Body of pancreas (tissue), 4 donors: ENCODE measurements at regions not wholly inside any gene's neighbourhood (a gene's known extent, or its start where the extent isn't known, plus 50 kb on each side); places are given as distances from the start of the nearest gene placed in this dataset.

ENCODE experiments used
- ATAC-seq: fragments of 150-250 bp; one replicate; pipeline ENCODE4 v1.9.1; 2016
- DNase-seq, 4 donors: peaks; one replicate each; pipeline ENCODE4 v3.0.0-alpha.2; 2019
- H3K27ac ChIP-seq, 4 donors: fragments of 200-600 bp; sonication (generic); 1 replicate in 3 of 4; 2 replicates in 1 of 4; pipeline versions ENCODE4 v1.5.1 to v1.6.1; 2016 to 2019; ENCODE audit warnings: mild to moderate bottlenecking in 1 of 4, mixed read lengths in 1 of 4, moderate library complexity in 1 of 4
- H3K27me3 ChIP-seq, 2 donors: fragments of 200-600 bp; sonication (generic); one replicate each; pipeline ENCODE4 v1.6.0; 2016; ENCODE audit warnings: mild to moderate bottlenecking in 1 of 2
- H3K36me3 ChIP-seq, 2 donors: fragments of 200-600 bp; sonication (generic); replicated peaks in 1 of 2; 2 replicates each; pipeline ENCODE4 v1.5.1; 2016; ENCODE audit warnings: low read depth in 2 of 2; ENCODE audit not compliant: insufficient read depth in 1 of 2
- H3K4me1 ChIP-seq: fragments of 200-600 bp; sonication (generic); one replicate; pipeline ENCODE4 v1.6.0; 2016
- H3K4me3 ChIP-seq, 2 donors: fragments of 200-600 bp; sonication (generic); 1 replicate in 1 of 2; 2 replicates in 1 of 2; pipeline ENCODE4 v1.5.1; 2016 to 2019
- H3K9me3 ChIP-seq, 3 donors: fragments of 200-600 bp; sonication (generic); 1 replicate in 2 of 3; 2 replicates in 1 of 3; pipeline ENCODE4 v1.5.1; 2016
- CTCF ChIP-seq, 7 experiments: fragments of 450-650 bp in 4 of 7; fragments of 200-600 bp in 3 of 7; sonication (generic) in 3 of 7; IDR thresholded peaks; one replicate each; pipeline ENCODE4 v1.5.1; 2016 to 2019; ENCODE audit warnings: antibody characterized with exemption in 7 of 7
- POLR2A ChIP-seq, 3 donors: fragments of 450-650 bp; IDR thresholded peaks; one replicate each; pipeline ENCODE4 v1.6.1; 2016; ENCODE audit warnings: antibody characterized with exemption in 3 of 3, mild to moderate bottlenecking in 2 of 3
- WGBS, 2 donors: methylation state at CpG; one replicate each; pipeline ENCODE4 v1.1.5; 2017; 5-methylcytosine and 5-hydroxymethylcytosine counted together
- intact Hi-C: fragments of 100-400 bp; cut with DNase I; formaldehyde crosslinking; loops from one replicate; pipeline ENCODE4 v1.15.1; 2023

- TF ChIP-seq CTCF (IDR thresholded peaks at IDR 0.05) (no peak), POLR2A (IDR thresholded peaks at IDR 0.05) (no peak)
- 52 to 64% methylated on average over 4 of the region's 4 CpGs for WGBS, 2 donors
- no peak overlapping the region for H3K4me3 ChIP-seq
These were observed 94.7 kb downstream of the DISP1 start for GRCh38 chr1:222909586-222909985.

GRCh38 chr1:222910699-222911098, 95.9 kb downstream of the DISP1 start:
- DNase-seq: no peak
- intact Hi-C loops: no loop called here

More at GRCh38 chr1:222909586-222909985, 94.7 kb downstream of the DISP1 start:
- no peaks in the 10 kb centered on the region for H3K9me3 ChIP-seq
- intact Hi-C loops: no loop called here
- no peak overlapping the region for H3K27ac ChIP-seq
- no peaks in the 10 kb centered on the region for H3K4me1 ChIP-seq
- H3K36me3 ChIP-seq: no peaks in the 10 kb centered on the region
- ATAC-seq: peak; percentile 38
- no peaks in the 10 kb centered on the region for H3K27me3 ChIP-seq
- peak in 1 of 4 donors; percentile 19 for DNase-seq

GRCh38 chr1:222911866-222912265, 97.0 kb downstream of the DISP1 start:
- peaks cover 0 to 3% (median 0%) of the 10 kb centered on the region in 3 donors for H3K9me3 ChIP-seq
- H3K4me1 ChIP-seq: peaks cover 5% of the 10 kb centered on the region
- no peak overlapping the region for H3K4me3 ChIP-seq
- no peaks in the 10 kb centered on the region for H3K36me3 ChIP-seq
- WGBS, 2 donors: 76 to 85% methylated on average over 1 of the region's 1 CpG
- no peak for TF ChIP-seq POLR2A (IDR thresholded peaks at IDR 0.05)
- TF ChIP-seq CTCF (IDR thresholded peaks at IDR 0.05): no peak
- DNase-seq (no peak), ATAC-seq (no peak)
- no peak overlapping the region for H3K27ac ChIP-seq
- no peaks in the 10 kb centered on the region for H3K27me3 ChIP-seq
- intact Hi-C loops: no loop called here

More at GRCh38 chr1:222910699-222911098, 95.9 kb downstream of the DISP1 start:
- Histone ChIP-seq H3K9me3 (no peaks in the 10 kb centered on the region), H3K27ac (no peak overlapping the region), H3K4me1 (peaks cover 5% of the 10 kb centered on the region), H3K4me3 (no peak overlapping the region), H3K36me3 (no peaks in the 10 kb centered on the region), H3K27me3 (no peaks in the 10 kb centered on the region)
- ATAC-seq: no peak
- TF ChIP-seq POLR2A (IDR thresholded peaks at IDR 0.05) (no peak), CTCF (IDR thresholded peaks at IDR 0.05) (no peak)

- intact Hi-C loops: no loop called here
- no peak for DNase-seq
- Histone ChIP-seq H3K36me3 (no peaks in the 10 kb centered on the region), H3K27ac (no peak overlapping the region), H3K4me1 (peaks cover 5% of the 10 kb centered on the region), H3K9me3 (peaks cover 0 to 8% (median 0%) of the 10 kb centered on the region in 3 donors), H3K4me3 (no peak overlapping the region), H3K27me3 (no peaks in the 10 kb centered on the region)
- TF ChIP-seq POLR2A (IDR thresholded peaks at IDR 0.05) (no peak), CTCF (IDR thresholded peaks at IDR 0.05) (no peak)
- ATAC-seq: no peak
These were observed 97.9 kb downstream of the DISP1 start for GRCh38 chr1:222912730-222913129.

GRCh38 chr1:222914861-222915632, 100.2 kb downstream of the DISP1 start:
- Histone ChIP-seq H3K27ac (no peak overlapping the region), H3K4me3 (no peak overlapping the region), H3K36me3 (no peaks in the 10 kb centered on the region), H3K9me3 (peaks cover 0 to 8% (median 0%) of the 10 kb centered on the region in 3 donors), H3K4me1 (peaks cover 5% of the 10 kb centered on the region), H3K27me3 (no peaks in the 10 kb centered on the region)
- DNase-seq (no peak), ATAC-seq (no peak)
- no peak for TF ChIP-seq POLR2A (IDR thresholded peaks at IDR 0.05)
- TF ChIP-seq CTCF (IDR thresholded peaks at IDR 0.05): no peak
- intact Hi-C loops: no loop called here
- WGBS, 2 donors: 89 to 99% methylated on average over 2 of the region's 2 CpGs
